ENCODE measurements at regions not wholly inside any gene's neighbourhood (a gene's known extent, or its start where the extent isn't known, plus 50 kb on each side); places are given as distances from the start of the nearest gene placed in this dataset.
"Not testable (repeated sequence)": the region's sequence is repeated elsewhere in the genome, so short reads cannot be mapped to it uniquely, and the experiment has no call there.

DNA sequence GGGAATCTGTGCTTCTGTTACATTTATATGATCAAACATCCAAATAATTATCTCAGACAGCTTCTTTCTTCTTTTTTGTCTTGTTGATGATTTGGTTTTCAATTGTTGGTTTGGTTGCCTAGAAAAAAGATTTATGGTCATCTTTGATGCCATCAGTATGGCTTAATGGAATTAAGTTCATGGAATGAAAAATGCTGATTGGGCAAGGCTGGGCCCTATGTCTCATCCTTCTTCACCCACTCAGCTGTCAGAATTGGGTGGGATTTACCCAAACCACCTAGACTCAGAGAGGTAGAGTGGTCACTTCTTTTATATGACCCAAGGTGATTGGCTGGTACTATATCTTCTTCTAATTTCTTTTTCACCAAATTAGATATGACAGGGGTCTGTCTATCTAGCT lies 258.3 kb downstream of the DOK5 start:
- Mint-ChIP-seq H3K4me3 (no peak overlapping the region), H3K36me3 (no peaks in the 10 kb centered on the region), H3K27ac (no peak overlapping the region), H3K27me3 (ENCODE audit: low read depth) (peaks cover 9% of the 10 kb centered on the region), H3K4me1 (no peaks in the 10 kb centered on the region), H3K9me3 (no peaks in the 10 kb centered on the region)
- DNase-seq (ENCODE audit: low spot score in 2 of 2, unreplicated experiment in 2 of 2), result no peak
- TF ChIP-seq, protein P1, sequence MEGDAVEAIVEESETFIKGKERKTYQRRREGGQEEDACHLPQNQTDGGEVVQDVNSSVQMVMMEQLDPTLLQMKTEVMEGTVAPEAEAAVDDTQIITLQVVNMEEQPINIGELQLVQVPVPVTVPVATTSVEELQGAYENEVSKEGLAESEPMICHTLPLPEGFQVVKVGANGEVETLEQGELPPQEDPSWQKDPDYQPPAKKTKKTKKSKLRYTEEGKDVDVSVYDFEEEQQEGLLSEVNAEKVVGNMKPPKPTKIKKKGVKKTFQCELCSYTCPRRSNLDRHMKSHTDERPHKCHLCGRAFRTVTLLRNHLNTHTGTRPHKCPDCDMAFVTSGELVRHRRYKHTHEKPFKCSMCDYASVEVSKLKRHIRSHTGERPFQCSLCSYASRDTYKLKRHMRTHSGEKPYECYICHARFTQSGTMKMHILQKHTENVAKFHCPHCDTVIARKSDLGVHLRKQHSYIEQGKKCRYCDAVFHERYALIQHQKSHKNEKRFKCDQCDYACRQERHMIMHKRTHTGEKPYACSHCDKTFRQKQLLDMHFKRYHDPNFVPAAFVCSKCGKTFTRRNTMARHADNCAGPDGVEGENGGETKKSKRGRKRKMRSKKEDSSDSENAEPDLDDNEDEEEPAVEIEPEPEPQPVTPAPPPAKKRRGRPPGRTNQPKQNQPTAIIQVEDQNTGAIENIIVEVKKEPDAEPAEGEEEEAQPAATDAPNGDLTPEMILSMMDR (IDR thresholded peaks at IDR 0.05; ENCODE audit: unreplicated experiment), result no peak

DNA sequence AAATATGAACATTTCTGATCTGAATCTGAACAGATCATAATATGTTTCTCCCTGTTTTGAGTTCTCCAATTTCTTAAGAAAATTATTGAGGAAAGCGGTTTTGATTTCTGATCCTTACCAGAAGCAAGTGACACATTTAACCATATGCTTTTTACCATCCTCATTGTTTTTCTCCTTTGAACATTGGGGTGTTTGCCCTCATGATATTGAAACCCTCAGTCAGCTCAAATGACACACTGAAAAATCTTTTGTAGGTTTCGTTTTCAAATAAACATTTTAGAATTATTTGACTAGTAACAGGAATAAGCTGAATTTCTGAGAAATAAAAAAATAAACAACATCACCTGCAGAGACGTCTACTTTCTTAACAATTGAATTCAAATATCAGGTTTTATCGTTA lies 252.1 kb downstream of the DOK5 start:
- no peak for DNase-seq (ENCODE audit: low spot score in 2 of 2, unreplicated experiment in 2 of 2)
- Mint-ChIP-seq H3K27me3 (ENCODE audit: low read depth) (no peaks in the 10 kb centered on the region), H3K36me3 (no peaks in the 10 kb centered on the region), H3K4me1 (no peaks in the 10 kb centered on the region), H3K4me3 (no peak overlapping the region), H3K9me3 (peaks cover 8% of the 10 kb centered on the region), H3K27ac (no peak overlapping the region)
- TF ChIP-seq, protein P1 (IDR thresholded peaks at IDR 0.05; ENCODE audit: unreplicated experiment), result no peak

DNA sequence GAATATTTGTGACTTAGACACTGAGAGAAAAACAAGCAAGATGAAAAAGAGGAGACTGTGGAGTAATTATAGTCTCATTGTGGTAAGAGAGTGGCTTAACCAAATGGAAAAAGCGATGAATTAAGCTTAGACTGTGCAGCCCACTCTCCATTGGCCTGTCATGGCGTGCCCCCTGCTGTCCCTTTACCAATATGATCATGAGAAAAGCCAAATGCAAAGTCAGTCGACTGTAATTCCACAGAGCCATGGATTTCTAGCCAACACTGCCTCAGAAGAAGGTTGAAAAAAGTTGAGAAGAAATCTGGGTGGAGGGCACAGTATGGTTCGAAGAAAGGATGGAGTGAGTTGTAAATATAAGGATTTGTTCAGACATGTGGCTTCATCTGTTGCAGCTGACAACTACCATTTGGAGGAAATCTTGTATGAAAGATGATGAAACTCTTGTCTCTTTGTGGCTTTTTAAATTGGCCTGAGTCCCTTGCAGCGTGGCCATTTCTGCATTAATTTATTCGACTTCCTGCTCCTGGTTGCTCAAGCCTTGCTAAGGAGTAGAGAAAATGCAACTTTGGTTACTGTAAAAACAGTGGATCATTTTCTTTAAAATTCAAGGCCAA lies 251.4 kb downstream of the DOK5 start:
- Mint-ChIP-seq H3K27ac (no peak overlapping the region), H3K9me3 (peaks cover 11% of the 10 kb centered on the region), H3K4me3 (no peak overlapping the region), H3K36me3 (no peaks in the 10 kb centered on the region), H3K27me3 (ENCODE audit: low read depth) (peaks cover 3% of the 10 kb centered on the region), H3K4me1 (no peaks in the 10 kb centered on the region)
- DNase-seq (ENCODE audit: low spot score in 2 of 2, unreplicated experiment in 2 of 2), result no peak
- TF ChIP-seq, protein P1 (IDR thresholded peaks at IDR 0.05; ENCODE audit: unreplicated experiment), result no peak

GRCh38 chr20:54725266-54725665 lies 249.9 kb downstream of the DOK5 start:
- H3K4me3 Mint-ChIP-seq; DNase-seq (ENCODE audit: low spot score in 2 of 2, unreplicated experiment in 2 of 2); H3K27me3 Mint-ChIP-seq (ENCODE audit: low read depth); H3K36me3 Mint-ChIP-seq; H3K27ac Mint-ChIP-seq; H3K4me1 Mint-ChIP-seq: not testable (repeated sequence)
- peaks cover 11% of the 10 kb centered on the region for H3K9me3 Mint-ChIP-seq

- Mint-ChIP-seq H3K36me3 (no peaks in the 10 kb centered on the region), H3K27me3 (ENCODE audit: low read depth) (peaks cover 4% of the 10 kb centered on the region), H3K27ac (no peak overlapping the region), H3K9me3 (peaks cover 11% of the 10 kb centered on the region), H3K4me1 (no peaks in the 10 kb centered on the region), H3K4me3 (no peak overlapping the region)
- TF ChIP-seq, protein P1 (IDR thresholded peaks at IDR 0.05; ENCODE audit: unreplicated experiment), result no peak
- DNase-seq (ENCODE audit: low spot score in 2 of 2, unreplicated experiment in 2 of 2), result no peak
These were observed 248.3 kb downstream of the DOK5 start for GRCh38 chr20:54723723-54724122.

- DNase-seq (ENCODE audit: low spot score in 2 of 2, unreplicated experiment in 2 of 2), result no peak
- Mint-ChIP-seq H3K27ac (no peak overlapping the region), H3K4me1 (no peaks in the 10 kb centered on the region), H3K9me3 (peaks cover 4% of the 10 kb centered on the region), H3K4me3 (no peak overlapping the region), H3K36me3 (no peaks in the 10 kb centered on the region), H3K27me3 (ENCODE audit: low read depth) (peaks cover 26% of the 10 kb centered on the region)
- TF ChIP-seq, protein P1 (IDR thresholded peaks at IDR 0.05; ENCODE audit: unreplicated experiment), result no peak
These were observed 242.6 kb downstream of the DOK5 start for GRCh38 chr20:54717983-54718382.

Data from mesothelial cell of epicardium (in vitro differentiated cells).